ENCODE measurements at regions not wholly inside any gene's neighbourhood (a gene's known extent, or its start where the extent isn't known, plus 50 kb on each side); places are given as distances from the start of the nearest gene placed in this dataset.
"Not testable (repeated sequence)": the region's sequence is repeated elsewhere in the genome, so short reads cannot be mapped to it uniquely, and the experiment has no call there.

- DNase-seq (ENCODE audit: extremely low read depth, low read depth), result no peak
- TF ChIP-seq CTCF (IDR thresholded peaks at IDR 0.05; ENCODE audit: low read depth, low read length, missing control alignments), result no peak
- no peak overlapping the region for H3K4me3 ChIP-seq (replicated peaks; ENCODE audit: low read depth, low read length)
Observed at GRCh38 chr17:73855720-73856333, 211.6 kb upstream of the SDK2 start.

GRCh38 chr17:73856556-73856955 is 212.3 kb upstream of the SDK2 start:
- no peak for TF ChIP-seq CTCF (IDR thresholded peaks at IDR 0.05; ENCODE audit: low read depth, low read length, missing control alignments)
- H3K4me3 ChIP-seq (replicated peaks; ENCODE audit: low read depth, low read length), result no peak overlapping the region
- no peak for DNase-seq (ENCODE audit: extremely low read depth, low read depth)

- H3K4me3 ChIP-seq (replicated peaks; ENCODE audit: low read depth, low read length); DNase-seq (ENCODE audit: extremely low read depth, low read depth): not testable (repeated sequence)
Observed at GRCh38 chr17:73859439-73860008, 215.3 kb upstream of the SDK2 start.

GRCh38 chr17:73861543-73861942 is 217.3 kb upstream of the SDK2 start:
- no peak overlapping the region for H3K4me3 ChIP-seq (replicated peaks; ENCODE audit: low read depth, low read length)
- no peak for DNase-seq (ENCODE audit: extremely low read depth, low read depth)
- no peak for TF ChIP-seq CTCF (IDR thresholded peaks at IDR 0.05; ENCODE audit: low read depth, low read length, missing control alignments)

GRCh38 chr17:73863761-73864535 is 219.7 kb upstream of the SDK2 start:
- TF ChIP-seq CTCF (IDR thresholded peaks at IDR 0.05; ENCODE audit: low read depth, low read length, missing control alignments), result no peak
- DNase-seq (ENCODE audit: extremely low read depth, low read depth), result no peak
- H3K4me3 ChIP-seq (replicated peaks; ENCODE audit: low read depth, low read length), result no peak overlapping the region

- TF ChIP-seq CTCF (IDR thresholded peaks at IDR 0.05; ENCODE audit: low read depth, low read length, missing control alignments), result no peak
- DNase-seq (ENCODE audit: extremely low read depth, low read depth), result no peak
- no peak overlapping the region for H3K4me3 ChIP-seq (replicated peaks; ENCODE audit: low read depth, low read length)
Observed at GRCh38 chr17:73865831-73866230, 221.6 kb upstream of the SDK2 start.

GRCh38 chr17:73867056-73867455 is 222.8 kb upstream of the SDK2 start:
- no peak overlapping the region for H3K4me3 ChIP-seq (replicated peaks; ENCODE audit: low read depth, low read length)
- TF ChIP-seq CTCF (IDR thresholded peaks at IDR 0.05; ENCODE audit: low read depth, low read length, missing control alignments), result no peak
- DNase-seq (ENCODE audit: extremely low read depth, low read depth), result no peak
